GM21576 (cell line): ENCODE measurements at regions not wholly inside any gene's neighbourhood (a gene's known extent, or its start where the extent isn't known, plus 50 kb on each side); places are given as distances from the start of the nearest gene placed in this dataset.
"Not testable (repeated sequence)": the region's sequence is repeated elsewhere in the genome, so short reads cannot be mapped to it uniquely, and the experiment has no call there.

Source experiments
- ATAC-seq: cut with Tn5 transposase; IDR thresholded peaks from one replicate; pipeline ENCODE4 v1.9.1; 2021; ENCODE audit warnings: mild to moderate bottlenecking, moderate library complexity; ENCODE audit not compliant: unreplicated experiment

DNA sequence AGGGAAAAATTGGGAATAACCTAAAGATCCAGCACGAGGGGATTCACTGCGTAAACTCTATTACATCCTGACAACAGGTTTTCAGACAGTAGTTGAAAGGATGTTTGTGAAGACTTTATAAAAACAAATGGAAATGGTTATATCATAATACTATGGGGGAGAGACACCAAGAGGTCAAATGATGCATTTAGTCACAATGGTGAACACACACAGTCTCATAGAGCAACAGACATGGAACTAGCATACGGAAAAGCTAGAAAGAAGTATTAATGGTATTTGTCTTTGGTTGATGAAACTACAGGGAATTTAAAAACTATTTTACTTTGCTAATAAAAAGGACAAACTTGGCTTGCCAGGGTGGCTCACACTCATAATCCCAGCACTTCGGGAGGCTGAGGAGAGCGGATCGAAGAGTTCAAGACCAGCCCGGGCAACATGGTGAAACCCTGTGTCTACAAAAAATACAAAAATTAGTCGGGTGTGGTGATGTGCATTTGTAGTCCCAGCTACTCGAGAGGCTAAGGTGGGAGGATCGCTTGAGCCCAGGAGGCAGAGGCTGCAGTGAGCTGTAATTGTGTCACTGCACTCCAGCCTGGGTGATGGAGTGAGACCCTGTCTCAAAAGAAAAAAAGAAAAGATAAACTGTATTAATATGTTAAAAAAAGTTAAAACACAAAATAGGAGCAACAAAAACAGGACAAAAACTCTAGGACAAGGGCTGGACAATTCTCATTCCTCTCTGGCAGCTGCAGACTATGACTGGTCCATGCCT lies 94.8 kb downstream of the MYCN start:
- no peak for ATAC-seq

DNA sequence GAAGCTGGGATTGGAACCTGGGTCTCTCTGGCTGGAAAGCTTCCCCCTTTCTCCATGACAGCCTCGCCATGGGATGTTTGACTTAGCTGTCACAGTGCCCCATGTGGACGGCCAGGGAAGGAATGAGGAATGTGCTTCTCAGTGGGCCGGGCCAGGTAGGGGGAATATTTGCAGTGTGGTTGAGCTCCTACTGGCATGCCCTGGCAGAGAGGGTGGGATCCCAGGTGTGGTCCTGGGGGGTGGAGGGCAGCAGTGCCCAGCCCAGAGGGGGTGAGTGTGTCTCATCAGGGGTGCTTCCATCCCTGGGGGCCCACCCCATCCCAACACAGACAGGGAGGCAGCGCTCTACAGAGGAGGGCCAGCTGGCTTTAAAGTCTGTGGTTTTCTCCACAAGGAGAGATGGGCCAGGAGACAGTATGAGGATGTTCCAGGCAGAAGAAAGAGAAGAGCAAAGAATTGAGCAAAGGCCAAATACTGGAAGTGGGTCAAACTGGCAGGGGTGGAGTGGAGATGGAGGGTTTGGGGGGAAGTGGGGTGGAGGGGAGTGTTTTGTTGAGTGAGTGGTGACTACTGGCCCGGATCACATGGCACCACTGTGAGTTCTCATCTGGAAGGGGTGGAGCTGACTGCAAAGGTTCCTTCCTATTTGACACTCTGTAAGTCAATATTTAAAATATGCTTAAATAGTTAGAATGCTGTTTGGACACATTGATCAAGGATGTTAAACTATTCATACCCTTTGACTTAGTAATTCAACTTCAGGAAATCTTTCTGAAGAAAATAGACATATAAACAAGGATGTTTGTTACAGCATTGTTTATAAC lies 94.0 kb downstream of the MYCN start:
- no peak for ATAC-seq

DNA sequence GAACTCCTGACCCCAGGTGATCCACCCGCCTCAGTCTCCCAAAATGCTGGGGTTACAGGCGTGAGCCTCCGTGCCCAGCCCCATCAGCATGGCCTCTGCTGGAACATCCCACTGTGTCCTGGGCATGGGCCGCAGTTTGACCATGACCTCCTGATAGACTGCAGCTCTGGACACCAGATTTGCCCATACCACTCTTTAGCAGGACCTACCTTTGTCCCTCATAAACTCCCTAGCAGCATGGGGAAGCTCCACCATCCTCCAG lies 92.6 kb downstream of the MYCN start:
- ATAC-seq: no peak

DNA sequence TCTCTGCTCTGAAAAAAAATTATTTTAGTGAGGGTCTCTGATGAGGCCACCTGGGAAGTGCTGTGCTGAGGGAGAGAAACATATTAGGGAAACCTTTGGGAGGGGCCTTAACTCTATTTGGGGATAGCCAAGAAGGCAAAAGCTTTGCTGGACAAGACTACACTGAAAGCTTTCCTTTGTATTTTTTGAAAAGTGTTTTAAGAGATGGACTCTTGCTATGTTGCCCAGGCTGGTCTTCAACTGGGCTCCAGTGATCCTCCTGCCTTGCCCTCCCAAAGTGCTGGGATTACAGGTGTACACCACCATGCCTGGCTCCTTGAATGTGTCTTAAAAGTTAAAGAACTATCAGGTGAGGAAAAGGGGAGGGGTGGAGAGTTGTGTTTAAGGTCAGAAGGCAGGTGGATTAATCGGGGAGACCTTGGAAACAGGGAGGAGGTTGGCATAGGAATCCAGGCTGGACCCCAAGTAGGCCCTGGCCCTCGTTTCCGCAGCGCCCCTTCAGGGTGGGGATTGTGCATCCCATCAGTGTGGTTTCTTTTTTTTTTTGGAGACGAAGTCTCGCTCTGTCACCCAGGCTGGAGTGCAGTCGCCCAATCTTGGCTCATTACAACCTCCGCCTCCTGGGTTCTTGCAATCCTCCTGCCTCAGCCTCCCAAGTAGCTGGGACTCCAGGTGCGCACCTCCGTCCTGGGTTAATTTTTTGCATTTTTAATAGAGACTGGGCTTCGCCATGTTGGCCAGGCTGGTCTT lies 92.1 kb downstream of the MYCN start:
- no peak for ATAC-seq

DNA sequence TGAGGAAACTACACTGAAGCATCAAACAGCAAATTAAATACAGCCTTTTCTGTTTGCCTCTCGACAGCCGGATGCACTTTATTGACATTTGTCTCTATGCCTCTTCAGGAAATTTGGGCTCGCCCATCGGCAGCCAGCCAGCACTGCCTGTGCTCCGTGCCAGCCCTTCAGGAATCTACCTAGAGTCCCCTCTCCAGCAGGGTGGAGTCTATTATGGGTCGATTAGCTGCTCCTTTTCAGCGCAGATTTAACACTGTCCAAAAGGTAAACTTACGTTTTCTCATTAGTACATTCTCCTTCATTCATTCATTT lies 91.5 kb downstream of the MYCN start:
- ATAC-seq: no peak

DNA sequence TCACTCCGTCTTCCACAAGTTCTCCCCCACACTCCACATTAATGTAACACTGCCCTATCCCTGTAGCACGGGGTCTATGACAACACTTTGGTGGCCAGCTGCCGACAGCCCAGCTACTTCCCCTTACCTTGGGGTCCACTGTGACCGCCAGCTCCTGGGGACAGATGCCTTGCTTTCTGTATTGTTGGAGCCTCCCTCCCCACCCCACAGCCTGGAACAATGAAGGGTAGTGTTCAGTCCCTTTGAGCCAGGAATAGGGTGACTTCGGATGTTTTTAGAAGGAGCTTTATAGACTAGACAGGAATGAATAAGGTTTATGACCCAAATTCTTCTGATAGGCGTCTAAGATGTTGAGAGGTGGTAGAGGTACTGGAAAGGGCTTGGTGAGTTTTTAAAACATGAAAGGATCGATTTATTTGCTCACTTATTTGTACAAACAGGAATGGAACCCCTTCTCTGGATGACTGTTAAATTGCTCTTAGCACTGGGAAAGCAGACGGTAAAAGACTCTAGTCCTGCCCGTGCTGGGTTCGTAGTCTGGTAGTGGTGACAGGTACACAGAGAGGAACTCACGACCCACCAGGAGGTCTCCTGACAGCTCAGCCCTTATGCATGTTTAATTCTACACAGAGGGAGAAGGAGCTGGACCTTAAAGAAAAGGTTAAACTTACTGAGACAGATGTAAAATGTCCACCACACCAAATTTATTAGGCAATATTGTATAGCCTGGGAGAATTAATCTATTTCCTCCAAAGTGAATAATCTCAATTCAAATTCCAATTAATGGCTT lies 90.9 kb downstream of the MYCN start:
- ATAC-seq: no peak

DNA sequence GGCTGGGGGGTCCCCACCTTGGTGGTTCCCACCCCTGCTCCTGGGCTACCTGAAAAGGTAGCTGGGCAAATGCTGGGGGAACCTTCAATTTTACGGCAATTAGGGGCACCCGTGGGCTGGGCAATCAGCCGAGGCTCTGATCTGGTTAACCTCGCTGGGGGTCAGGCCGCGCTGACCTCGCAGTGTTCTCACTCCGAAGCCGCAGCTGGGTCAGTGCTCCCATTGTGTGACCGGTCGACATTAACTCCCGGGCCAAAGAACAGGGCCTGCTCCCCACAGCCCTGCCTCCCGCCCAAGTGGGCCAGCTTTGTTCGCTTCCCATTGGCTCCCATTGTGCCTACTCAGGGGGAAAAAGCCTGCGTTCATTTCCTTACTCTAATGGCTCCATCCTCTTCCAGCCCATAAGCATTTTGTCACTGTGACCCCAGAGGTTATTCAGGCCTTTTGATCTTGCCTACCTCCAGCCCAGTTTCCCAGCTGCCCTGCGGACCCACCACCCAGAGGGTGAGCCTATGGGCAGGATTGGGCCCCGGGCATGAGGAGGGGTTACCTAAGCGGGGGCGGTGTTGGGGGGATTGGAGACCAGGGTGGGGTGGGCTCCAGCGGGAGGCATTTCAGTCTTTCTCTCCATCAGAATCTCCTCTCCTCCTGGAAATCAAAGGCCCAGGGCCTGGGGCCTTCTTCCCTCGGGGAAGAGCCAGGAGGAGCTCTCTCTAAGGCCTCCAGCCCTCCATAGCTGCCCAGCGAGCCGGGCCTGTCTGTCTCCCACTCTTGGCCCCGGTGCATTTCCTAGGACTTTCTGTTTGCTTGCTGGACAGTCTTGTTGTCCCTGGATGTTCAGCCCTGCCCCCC lies 90.1 kb downstream of the MYCN start:
- no peak for ATAC-seq

DNA sequence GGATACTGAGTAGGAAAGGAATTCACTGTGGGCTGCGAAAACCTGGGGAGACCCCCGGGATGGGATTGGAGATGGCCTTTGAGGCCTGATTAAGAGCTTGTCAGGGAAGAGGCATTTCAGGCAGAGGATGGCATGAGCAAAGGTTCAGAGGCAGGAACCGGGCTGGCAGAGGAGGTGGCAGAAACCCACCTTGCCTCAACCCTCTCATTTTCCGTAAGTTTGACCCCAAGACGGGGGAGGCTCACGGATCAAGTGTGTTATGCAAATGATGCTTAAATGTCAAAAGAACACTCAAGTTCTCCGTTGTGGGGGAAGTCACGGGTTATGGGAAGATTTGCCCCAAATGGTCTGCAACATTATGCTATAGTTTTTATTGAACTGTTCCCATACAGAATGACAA lies 88.3 kb downstream of the MYCN start:
- no peak for ATAC-seq

DNA sequence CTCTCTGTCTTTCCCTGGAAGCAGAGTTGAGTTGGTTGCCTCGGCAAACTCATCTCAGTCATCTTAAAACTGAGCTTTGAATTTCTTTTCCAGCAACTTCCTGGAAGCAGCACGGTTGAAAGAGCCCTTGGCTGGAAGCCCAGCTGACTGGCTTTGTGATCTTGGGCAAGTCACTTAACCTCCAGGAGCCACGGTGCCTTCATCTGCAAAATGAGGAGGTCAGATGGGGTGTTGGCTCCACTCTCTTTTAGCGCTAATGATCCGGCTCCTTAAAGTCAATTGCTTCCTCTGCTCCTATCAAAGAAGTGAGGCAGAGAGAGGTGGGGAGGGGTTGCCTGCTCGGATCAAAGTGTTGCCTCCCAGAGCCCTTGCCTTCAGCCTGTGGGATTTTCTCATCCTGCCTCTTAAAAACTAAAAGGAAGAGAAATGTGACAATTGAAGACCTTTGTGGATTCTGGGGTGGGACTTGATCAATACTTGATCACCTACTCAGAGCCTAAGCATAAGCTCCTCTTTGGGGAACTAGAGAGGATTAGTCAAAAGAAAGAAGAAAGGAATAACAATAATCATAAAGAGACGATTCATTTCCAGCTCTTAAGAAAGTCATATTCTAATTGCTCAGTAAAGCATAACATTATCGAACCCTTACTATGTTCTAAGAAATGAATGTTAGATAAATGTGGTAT lies 86.6 kb downstream of the MYCN start:
- ATAC-seq: no peak

DNA sequence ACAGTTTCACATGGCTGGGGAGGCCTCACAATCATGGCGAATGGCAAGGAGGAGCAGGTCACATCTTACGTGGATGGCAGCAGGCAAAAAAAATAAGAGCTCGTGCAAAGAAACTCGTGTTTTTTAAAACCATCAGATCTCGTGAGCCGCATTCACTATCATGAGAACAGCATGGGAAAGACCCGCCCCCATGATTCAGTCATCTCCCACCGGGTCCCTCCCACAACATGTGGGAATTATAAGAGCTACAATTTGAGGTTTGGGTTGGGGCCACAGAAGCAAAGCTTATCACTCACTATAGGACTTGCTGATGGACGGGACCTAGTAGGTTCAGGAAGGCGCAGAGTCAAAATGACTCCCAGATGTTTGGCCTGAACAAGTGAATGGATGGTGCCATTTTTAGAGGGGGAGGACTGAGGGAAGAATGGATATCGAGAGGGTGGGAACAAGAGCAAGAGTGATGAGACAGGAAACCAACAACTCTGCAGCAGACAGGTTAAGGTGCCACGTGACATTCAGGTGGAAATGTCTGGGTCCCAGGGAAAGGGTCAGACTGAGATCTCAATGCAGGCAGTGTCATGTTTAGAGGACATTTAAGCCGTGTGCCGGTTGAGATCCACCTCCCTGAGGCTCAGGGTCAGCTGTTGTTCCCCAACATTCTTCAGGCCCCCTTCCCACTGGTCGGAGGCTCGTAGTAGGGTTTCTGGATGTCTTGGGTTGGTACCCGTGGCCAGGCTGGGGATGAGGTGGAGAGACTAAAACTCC lies 85.7 kb downstream of the MYCN start:
- no peak for ATAC-seq

DNA sequence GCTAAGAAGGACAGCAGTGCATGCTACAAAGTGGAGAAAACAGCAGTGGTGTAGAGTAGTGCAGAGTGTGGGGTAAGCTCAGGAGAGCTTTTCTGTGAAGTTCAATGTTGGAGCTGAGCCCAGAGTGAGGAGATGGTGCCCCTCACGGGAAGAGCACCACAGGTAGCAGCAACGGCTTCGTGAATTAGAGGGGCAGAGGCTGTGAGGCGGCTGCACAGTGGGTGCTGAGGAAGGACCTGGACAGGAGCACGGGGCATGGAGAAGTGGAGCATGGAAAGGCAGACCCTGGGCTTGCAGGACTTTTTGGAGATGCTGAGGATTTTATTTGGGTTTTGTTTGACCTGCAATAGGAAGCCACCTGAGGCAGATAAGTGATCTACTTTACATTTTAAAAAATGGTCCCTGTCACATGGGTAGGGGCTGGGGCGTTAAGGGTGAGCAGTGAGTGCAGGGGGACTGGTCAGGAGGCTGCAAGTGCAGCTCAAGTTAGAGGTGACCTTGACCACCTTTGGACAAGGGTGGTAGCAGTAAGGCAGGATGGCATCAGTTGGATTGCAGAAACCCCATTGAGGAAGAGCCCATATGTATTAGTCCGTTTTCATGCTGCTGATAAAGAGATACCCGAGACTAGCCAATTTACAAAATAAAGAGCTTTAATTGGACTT lies 85.0 kb downstream of the MYCN start:
- no peak for ATAC-seq

DNA sequence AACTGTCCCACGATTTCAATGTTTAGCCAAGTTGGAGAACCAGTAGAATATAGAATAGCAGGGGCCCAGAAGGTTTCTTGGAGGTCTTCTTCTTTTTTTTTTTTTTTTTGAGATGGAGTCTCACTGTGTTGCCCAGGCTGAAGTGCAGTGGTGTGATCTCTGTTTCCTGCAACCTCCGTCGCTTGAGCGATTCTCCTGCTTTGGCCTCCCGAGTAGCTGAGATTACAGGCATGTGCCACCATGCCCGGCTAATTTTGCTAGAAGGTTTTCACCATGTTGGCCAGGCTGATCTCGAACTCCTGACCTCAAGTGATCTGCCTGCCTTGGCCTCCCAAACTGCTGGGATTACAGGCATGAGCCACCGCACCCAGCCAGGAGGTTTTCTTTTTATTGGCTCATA lies 84.3 kb downstream of the MYCN start:
- not testable (repeated sequence) for ATAC-seq

DNA sequence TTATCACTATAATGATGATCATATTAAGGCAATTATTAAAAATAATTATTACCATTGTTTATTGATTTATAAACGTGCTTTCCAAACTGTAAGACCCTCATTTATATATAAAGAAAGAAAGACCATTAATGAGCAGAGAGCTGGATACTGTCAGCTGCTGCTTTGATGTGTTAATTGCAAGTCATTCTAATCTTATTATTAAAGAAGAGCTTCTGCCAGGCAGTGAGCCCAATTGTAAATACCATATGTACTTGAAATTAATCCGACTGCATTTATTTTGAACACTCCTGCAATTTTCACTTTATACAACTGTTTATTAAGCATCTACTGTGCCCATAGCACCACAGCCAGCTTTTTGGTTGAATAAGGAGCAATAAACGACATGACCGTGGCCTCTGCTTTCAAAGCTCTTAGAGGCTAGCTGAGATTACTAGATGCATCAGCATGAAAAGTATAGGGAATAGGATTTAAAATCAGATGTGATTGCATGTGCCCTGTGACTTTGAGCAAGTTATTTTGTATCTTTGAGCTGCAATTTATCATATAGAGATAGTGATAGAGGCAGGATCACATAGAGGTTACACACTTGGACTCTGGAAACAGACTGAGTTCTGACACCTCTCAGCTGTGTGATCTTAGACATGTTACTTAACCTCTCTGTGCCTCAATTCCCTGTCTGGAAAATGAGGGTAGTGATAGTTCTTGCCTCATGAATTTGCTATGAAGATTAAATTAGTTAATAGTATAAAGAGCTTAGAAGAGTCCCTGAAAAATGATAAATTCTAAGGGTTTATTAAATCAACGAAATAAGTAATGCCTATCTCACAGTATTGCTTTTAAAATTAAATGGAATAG lies 83.4 kb downstream of the MYCN start:
- ATAC-seq: no peak

DNA sequence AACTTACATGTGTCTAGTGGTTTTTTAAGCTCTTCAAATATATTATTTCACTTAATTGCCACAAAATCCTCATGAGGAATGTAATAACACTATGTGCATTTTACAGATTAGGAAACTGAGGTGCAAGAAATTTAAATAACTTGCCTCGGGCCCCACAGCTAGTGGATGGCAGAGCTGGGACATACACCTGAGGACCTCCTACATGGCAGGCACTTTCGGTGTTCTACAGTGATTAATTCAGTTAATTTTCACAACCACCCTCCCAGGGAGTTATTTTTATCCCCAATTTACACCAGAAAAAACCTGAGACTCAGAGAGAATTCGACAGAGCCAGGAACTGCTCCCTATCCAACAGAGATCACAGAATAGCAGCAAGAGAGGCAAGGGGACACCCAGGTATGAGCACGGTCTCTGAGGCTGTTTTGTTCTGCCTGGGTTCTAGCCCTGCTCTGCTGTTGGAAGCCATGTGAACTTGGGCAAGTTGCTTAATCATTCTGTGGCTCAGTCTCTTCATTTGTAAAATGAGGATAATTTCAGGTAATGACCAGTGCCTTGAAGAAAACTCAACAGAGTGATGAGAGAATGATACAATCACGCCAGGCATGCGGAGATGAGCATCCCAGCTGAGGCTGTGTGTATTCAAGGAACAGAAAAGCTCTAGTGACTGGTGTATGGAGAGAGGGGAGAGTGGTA lies 82.3 kb downstream of the MYCN start:
- no peak for ATAC-seq

DNA sequence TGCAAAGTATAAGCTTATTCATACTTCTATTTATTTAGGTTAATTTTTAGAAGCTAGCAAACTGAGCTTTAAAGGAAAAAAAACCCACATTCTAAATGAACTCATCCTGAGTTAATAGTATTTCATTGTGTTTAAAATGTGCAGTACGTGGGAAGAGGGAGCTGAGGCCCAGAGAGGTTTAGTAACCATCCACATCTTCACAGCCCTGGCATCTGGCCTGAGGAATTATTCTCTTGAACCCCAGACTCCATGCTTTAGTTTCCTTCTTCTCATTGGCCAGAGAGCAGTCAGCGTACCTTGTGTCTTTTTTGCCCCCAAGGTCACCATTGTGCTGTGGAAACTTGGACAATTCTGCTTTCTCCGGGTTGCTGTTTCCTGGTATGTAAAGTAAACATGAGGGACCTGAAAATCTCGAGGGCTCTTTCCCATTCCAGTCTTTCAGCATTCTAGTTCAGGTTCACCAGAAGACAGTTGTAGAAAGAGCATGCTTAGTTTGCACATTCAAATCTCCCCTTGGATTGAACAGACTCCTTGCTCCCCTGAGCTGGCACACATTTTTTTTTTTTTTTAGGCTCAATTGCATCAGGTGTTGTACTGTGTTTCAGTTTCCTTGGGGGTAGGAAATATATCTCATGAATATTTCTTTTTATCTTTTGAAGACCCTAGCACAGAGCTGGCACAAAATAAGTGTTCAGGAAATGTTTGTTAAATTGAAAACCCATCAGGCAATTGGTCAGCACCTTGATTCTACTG lies 81.4 kb downstream of the MYCN start:
- ATAC-seq: no peak

DNA sequence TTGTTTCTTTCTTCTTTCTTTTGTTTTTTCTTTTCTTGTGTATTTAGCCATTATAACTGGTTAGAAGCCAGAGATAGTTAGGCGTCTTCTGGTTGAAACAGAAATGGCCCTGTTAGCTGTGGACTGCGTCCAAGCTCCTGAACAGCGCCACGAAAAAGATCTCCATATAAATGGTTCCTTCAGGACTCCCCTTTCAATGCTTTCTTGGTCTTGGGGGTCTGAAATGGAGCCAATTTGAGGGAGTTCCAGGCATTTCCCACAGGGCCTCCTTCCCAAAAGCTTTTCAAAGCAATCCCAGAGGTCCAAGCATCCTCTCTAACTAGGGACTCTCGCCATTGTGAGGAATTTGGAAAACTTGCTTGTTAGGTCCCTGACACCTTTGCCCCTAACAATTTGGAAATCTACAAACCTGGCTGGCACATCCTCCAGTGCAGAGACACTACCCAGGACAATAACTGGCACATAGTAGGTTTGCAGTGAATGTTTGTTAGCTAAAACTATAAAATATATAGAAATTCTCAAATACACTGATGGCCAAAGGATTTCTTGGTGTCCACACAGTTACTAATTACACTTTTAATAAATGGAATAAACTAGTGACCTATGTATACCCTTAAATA lies 80.1 kb downstream of the MYCN start:
- ATAC-seq: no peak
